Kidney (tissue), 13 donors: ENCODE measurements at regions not wholly inside any gene's neighbourhood (a gene's known extent, or its start where the extent isn't known, plus 50 kb on each side); places are given as distances from the start of the nearest gene placed in this dataset.

Source experiments
- DNase-seq, 5 donors: peaks; one replicate each; pipeline ENCODE4 v3.0.0-alpha.2; 2013 to 2020
- FAIRE-seq: peaks from 2 replicates; lab custom pipeline; 2012; peaks lifted over from hg19 to GRCh38; lab: Jason Lieb, UNC
- H3K27ac ChIP-seq, 2 donors: one replicate each; pipeline ENCODE4 v1.7.0; 2013; ENCODE audit warnings: low read depth in 2 of 2, low read length in 2 of 2, inconsistent platforms in 1 of 2
- H3K27me3 ChIP-seq: one replicate; pipeline ENCODE4 v1.7.1; 2013; ENCODE audit warnings: low read length, inconsistent platforms; ENCODE audit not compliant: control insufficient read depth, insufficient read depth
- H3K36me3 ChIP-seq, 3 donors: one replicate each; pipeline versions ENCODE4 v1.7.0 to v1.7.1; 2013; ENCODE audit warnings: low read length in 3 of 3, control low read depth in 1 of 3, inconsistent platforms in 1 of 3; ENCODE audit not compliant: insufficient read depth in 3 of 3, control insufficient read depth in 2 of 3
- H3K4me1 ChIP-seq, 3 donors: one replicate each; pipeline versions ENCODE4 v1.7.0 to v1.7.1; 2013; ENCODE audit warnings: low read length in 3 of 3, inconsistent platforms in 1 of 3, low read depth in 1 of 3; ENCODE audit not compliant: control insufficient read depth in 2 of 3, insufficient read depth in 2 of 3
- H3K4me3 ChIP-seq, 3 donors: one replicate each; pipeline versions ENCODE4 v1.7.0 to v1.8.1; 2013; ENCODE audit warnings: low read length in 3 of 3, control low read depth in 1 of 3, inconsistent platforms in 1 of 3
- H3K9ac ChIP-seq, 3 donors: one replicate each; pipeline versions ENCODE4 v1.7.0 to v1.7.1; 2013; ENCODE audit warnings: low read length in 3 of 3, control low read depth in 1 of 3, inconsistent platforms in 1 of 3
- H3K9me3 ChIP-seq, 3 donors: one replicate each; pipeline versions ENCODE4 v1.7.0 to v1.7.1; 2013; ENCODE audit warnings: low read length in 3 of 3, control low read depth in 1 of 3, inconsistent platforms in 1 of 3; ENCODE audit not compliant: control insufficient read depth in 2 of 3, insufficient read depth in 1 of 3
- CTCF ChIP-seq: IDR thresholded peaks from 3 replicates; pipeline ENCODE4 v1.5.1; 2012; ENCODE audit warnings: mild to moderate bottlenecking, moderate library complexity, borderline replicate concordance; ENCODE audit not compliant: insufficient read depth; ENCODE audit errors: extremely low read depth
- intact Hi-C: fragments of 100-400 bp; cut with DNase I; formaldehyde crosslinking; loops from one replicate; pipeline ENCODE4 v1.11.1; 2022
- donor health status: control.
- donor health status: control.
- donor health status: control.
- donor health status: control.
- donor health status: control.
- donor health status: DM: yes; HTN: yes; CAD: no.
- donor health status: Normal renal cell carcinoma (clear cell type).

- no peaks in the 10 kb centered on the region for H3K9me3 ChIP-seq
- FAIRE-seq = no peak
- H3K27ac ChIP-seq = no peak overlapping the region
- no peaks in the 10 kb centered on the region for H3K27me3 ChIP-seq
- intact Hi-C loops = no loop called here
- H3K36me3 ChIP-seq = no peaks in the 10 kb centered on the region
- TF ChIP-seq CTCF = peak; percentile 31
- H3K4me1 ChIP-seq = no peaks in the 10 kb centered on the region
- H3K4me3 ChIP-seq = no peak overlapping the region
- no peak overlapping the region for H3K9ac ChIP-seq
- peak in 2 of 5 donors; percentile 13 to 28 for DNase-seq
Observed at GRCh38 chr2:138846216-138846821, 66.1 kb upstream of the NXPH2 start.

- no peak overlapping the region for H3K27ac ChIP-seq
- FAIRE-seq (no peak), DNase-seq (no peak)
- H3K27me3 ChIP-seq = no peaks in the 10 kb centered on the region
- no peaks in the 10 kb centered on the region for H3K36me3 ChIP-seq
- no peak overlapping the region for H3K9ac ChIP-seq
- no peaks in the 10 kb centered on the region for H3K9me3 ChIP-seq
- H3K4me3 ChIP-seq = no peak overlapping the region
- H3K4me1 ChIP-seq = no peaks in the 10 kb centered on the region
- intact Hi-C loops = no loop called here
- TF ChIP-seq CTCF = no peak
Observed at GRCh38 chr2:138842341-138842740, 62.2 kb upstream of the NXPH2 start.

GRCh38 chr2:138841459-138841858 lies 61.3 kb upstream of the NXPH2 start:
- no peak overlapping the region for H3K4me3 ChIP-seq
- intact Hi-C loops = no loop called here
- no peak for FAIRE-seq

More at GRCh38 chr2:138841459-138841858, 61.3 kb upstream of the NXPH2 start:
- no peak for TF ChIP-seq CTCF
- Histone ChIP-seq H3K36me3 (no peaks in the 10 kb centered on the region), H3K9ac (no peak overlapping the region), H3K27ac (no peak overlapping the region), H3K9me3 (no peaks in the 10 kb centered on the region), H3K4me1 (no peaks in the 10 kb centered on the region), H3K27me3 (no peaks in the 10 kb centered on the region)
- DNase-seq = no peak
